ENCODE measurements at regions not wholly inside any gene's neighbourhood (a gene's known extent, or its start where the extent isn't known, plus 50 kb on each side); places are given as distances from the start of the nearest gene placed in this dataset.

GRCh38 chr18:4878480-4878879 is 318.6 kb downstream of the AKAIN1 start:
- TF ChIP-seq CTCF (IDR thresholded peaks at IDR 0.05; ENCODE audit: low read depth, low read length) = no peak
- no peak for TF ChIP-seq EZH2phosphoT487 (IDR thresholded peaks at IDR 0.05; ENCODE audit: low read depth)
